ENCODE measurements at regions not wholly inside any gene's neighbourhood (a gene's known extent, or its start where the extent isn't known, plus 50 kb on each side); places are given as distances from the start of the nearest gene placed in this dataset.

- H3K18ac ChIP-seq (ENCODE audit: low read depth, low read length) = no peak overlapping the region
- H2AK9ac ChIP-seq (replicated peaks; ENCODE audit: low read depth, low read length, poor library complexity) = no peak overlapping the region
- CTCF ChIA-PET = no interaction called here
- H4K5ac ChIP-seq (ENCODE audit: low read depth, low read length) = no peak overlapping the region
- no peaks in the 10 kb centered on the region for H3K27me3 ChIP-seq (ENCODE audit: control insufficient read depth, insufficient read depth, low read length)
- H3K4me3 ChIP-seq (ENCODE audit: insufficient read depth, low read depth, low read length) = no peak overlapping the region
- no peak overlapping the region for H3K23ac ChIP-seq (ENCODE audit: low read depth, low read length)
- H3K56ac ChIP-seq (ENCODE audit: extremely low read depth, insufficient read depth, low read length) = no peak overlapping the region
- H2BK5ac ChIP-seq (ENCODE audit: low read depth, low read length, poor library complexity, severe bottlenecking) = no peak overlapping the region
- H3K36me3 ChIP-seq (ENCODE audit: control insufficient read depth, insufficient read depth, low read length) = no peaks in the 10 kb centered on the region
- no peak overlapping the region for H3K4ac ChIP-seq (ENCODE audit: low read depth, low read length)
- H2AK5ac ChIP-seq (ENCODE audit: low read depth, low read length) = no peak overlapping the region
- intact Hi-C loops (cut with micrococcal nuclease) (no loop called here), in situ Hi-C loops (cut with MboI; ENCODE audit: low sequenced_read_pairs) (no loop called here), dilution Hi-C loops (cut with HindIII; ENCODE audit: low sequenced_read_pairs, unreplicated experiment) (no loop called here)
- ATAC-seq (ENCODE audit: low read depth) (no peak), DNase-seq (no peak)
- 51% methylated on average over 2 of the region's 7 CpGs; no CpG with 5 or more reads in 1 of the 2 experiments for WGBS, 2 experiments (ENCODE audit: extremely low coverage in 2 of 2, insufficient read length in 1 of 2)
- no peak overlapping the region for H3K27ac ChIP-seq (ENCODE audit: insufficient read depth, low read length)
- no peak overlapping the region for H3K14ac ChIP-seq (replicated peaks; ENCODE audit: low read depth, low read length)
- no peak for TF ChIP-seq NFE2L2 (IDR thresholded peaks at IDR 0.05; ENCODE audit: low read depth, low read length)
- TF ChIP-seq MAZ (IDR thresholded peaks at IDR 0.05; ENCODE audit: borderline replicate concordance, low read depth, low read length) = no peak
- TF ChIP-seq POLR2A (IDR thresholded peaks at IDR 0.05; ENCODE audit: low read depth, low read length) = no peak
- no peak for TF ChIP-seq RAD21 (IDR thresholded peaks at IDR 0.05; ENCODE audit: low read length)
- TF ChIP-seq CTCF (conservative IDR thresholded peaks at IDR 0.05; ENCODE audit: low read depth, low read length) = no peak
- no peak for TF ChIP-seq RFX5 (IDR thresholded peaks at IDR 0.05; ENCODE audit: low read depth, low read length)
- no peak for TF ChIP-seq BHLHE40 (IDR thresholded peaks at IDR 0.05; ENCODE audit: low read depth, low read length)
- TF ChIP-seq MXI1 (IDR thresholded peaks at IDR 0.05; ENCODE audit: borderline replicate concordance, low read depth, low read length) = no peak
- TF ChIP-seq CEBPB (IDR thresholded peaks at IDR 0.05; ENCODE audit: low read depth, low read length) = no peak
- no peaks in the 10 kb centered on the region for H3K79me1 ChIP-seq (ENCODE audit: low read depth in 1 of 2, low read length in 2 of 2)
- no peaks in the 10 kb centered on the region for H3K4me1 ChIP-seq (ENCODE audit: control insufficient read depth, insufficient read depth, low read length)
- no peak overlapping the region for H3K4me2 ChIP-seq (ENCODE audit: low read depth, low read length)
- no peak overlapping the region for H2AFZ ChIP-seq (replicated peaks; ENCODE audit: low read length, poor library complexity)
- no TSS peak for BruUV-seq (replicated peaks)
- H4K8ac ChIP-seq (ENCODE audit: low read depth in 2 of 2, low read length in 2 of 2) = no peak overlapping the region
- H2BK20ac ChIP-seq (ENCODE audit: low read depth, low read length) = no peak overlapping the region
- H3K9ac ChIP-seq (ENCODE audit: low read depth, low read length) = no peak overlapping the region
- H4K20me1 ChIP-seq (ENCODE audit: insufficient read depth, low read length) = no peaks in the 10 kb centered on the region
- H4K91ac ChIP-seq (ENCODE audit: insufficient read depth, low read depth, low read length) = no peak overlapping the region
- H3K9me3 ChIP-seq (ENCODE audit: control insufficient read depth, insufficient read depth, low read length) = peaks cover 32% of the 10 kb centered on the region
- H2BK120ac ChIP-seq (ENCODE audit: low read depth, low read length) = no peak overlapping the region
- POLR2A ChIA-PET (ENCODE audit: unreplicated experiment) = no interaction called here
- H2BK15ac ChIP-seq (ENCODE audit: low read depth, low read length) = no peak overlapping the region
- no peaks in the 10 kb centered on the region for H3K9me1 ChIP-seq (ENCODE audit: insufficient read depth, low read length)
Measured at GRCh38 chr6:120873125-120873865, 461.0 kb downstream of the TBC1D32 start.

All from IMR-90 (cell line).